ENCODE measurements at regions not wholly inside any gene's neighbourhood (a gene's known extent, or its start where the extent isn't known, plus 50 kb on each side); places are given as distances from the start of the nearest gene placed in this dataset.

GRCh38 chr9:115614326-115614999, 496.5 kb upstream of the TNC start:
- H3K4me3 ChIP-seq (ENCODE audit: low read depth, low read length): no peak overlapping the region
- no peak for TF ChIP-seq CTCF (IDR thresholded peaks at IDR 0.05; ENCODE audit: low read depth, low read length, missing control alignments)
- in situ Hi-C loops (cut with HindIII; ENCODE audit: low sequenced_read_pairs): no loop called here
- DNase-seq (ENCODE audit: low read depth): no peak

- in situ Hi-C loops (cut with HindIII; ENCODE audit: low sequenced_read_pairs): no loop called here
- no peak for DNase-seq (ENCODE audit: low read depth)
- H3K4me3 ChIP-seq (ENCODE audit: low read depth, low read length): no peak overlapping the region
- TF ChIP-seq CTCF (IDR thresholded peaks at IDR 0.05; ENCODE audit: low read depth, low read length, missing control alignments): no peak
These were observed 497.0 kb upstream of the TNC start for GRCh38 chr9:115615000-115615401.

- DNase-seq (ENCODE audit: low read depth): peak; percentile 52
- in situ Hi-C loops (cut with HindIII; ENCODE audit: low sequenced_read_pairs): no loop called here
- H3K4me3 ChIP-seq (ENCODE audit: low read depth, low read length): no peak overlapping the region
- TF ChIP-seq CTCF (IDR thresholded peaks at IDR 0.05; ENCODE audit: low read depth, low read length, missing control alignments): no peak
These were observed 498.1 kb upstream of the TNC start for GRCh38 chr9:115615821-115616665.

GRCh38 chr9:115616666-115617239, 498.8 kb upstream of the TNC start:
- TF ChIP-seq CTCF (IDR thresholded peaks at IDR 0.05; ENCODE audit: low read depth, low read length, missing control alignments): no peak
- H3K4me3 ChIP-seq (ENCODE audit: low read depth, low read length): no peak overlapping the region
- DNase-seq (ENCODE audit: low read depth): no peak
- in situ Hi-C loops (cut with HindIII; ENCODE audit: low sequenced_read_pairs): no loop called here

- H3K4me3 ChIP-seq (ENCODE audit: low read depth, low read length): no peak overlapping the region
- no peak for TF ChIP-seq CTCF (IDR thresholded peaks at IDR 0.05; ENCODE audit: low read depth, low read length, missing control alignments)
- no peak for DNase-seq (ENCODE audit: low read depth)
- in situ Hi-C loops (cut with HindIII; ENCODE audit: low sequenced_read_pairs): no loop called here
These were observed 507.3 kb upstream of the TNC start for GRCh38 chr9:115625251-115625650.

- H3K4me3 ChIP-seq (ENCODE audit: low read depth, low read length): no peak overlapping the region
- in situ Hi-C loops (cut with HindIII; ENCODE audit: low sequenced_read_pairs): no loop called here
- TF ChIP-seq CTCF (IDR thresholded peaks at IDR 0.05; ENCODE audit: low read depth, low read length, missing control alignments): no peak
- DNase-seq (ENCODE audit: low read depth): no peak
These were observed 508.0 kb upstream of the TNC start for GRCh38 chr9:115625954-115626353.

Data from astrocyte of the cerebellum (primary cell).